Upper lobe of left lung (tissue), 6 donors: ENCODE measurements at regions not wholly inside any gene's neighbourhood (a gene's known extent, or its start where the extent isn't known, plus 50 kb on each side); places are given as distances from the start of the nearest gene placed in this dataset.

Source experiments
- ATAC-seq, 2 donors: fragments of 200-7000 bp; cut with Tn5 transposase; one replicate each; pipeline ENCODE4 v1.9.1; 2022; ENCODE audit warnings: mild to moderate bottlenecking in 2 of 2, moderate library complexity in 2 of 2; ENCODE audit not compliant: low FRiP score in 2 of 2
- DNase-seq, 2 donors: peaks; one replicate each; pipeline ENCODE4 v3.0.0-alpha.2; 2019 to 2020
- H3K27ac ChIP-seq, 4 donors: fragments of 200-600 bp; sonication (generic); one replicate each; pipeline ENCODE4 v1.5.1; 2016 to 2019
- H3K27me3 ChIP-seq, 4 donors: fragments of 200-600 bp; sonication (generic); one replicate each; pipeline ENCODE4 v1.5.1; 2017 to 2019
- H3K36me3 ChIP-seq, 4 donors: fragments of 200-600 bp; sonication (generic); one replicate each; pipeline ENCODE4 v1.5.1; 2016 to 2019
- H3K4me1 ChIP-seq, 4 donors: fragments of 200-600 bp; sonication (generic); one replicate each; pipeline ENCODE4 v1.5.1; 2018 to 2019
- H3K4me3 ChIP-seq, 4 donors: fragments of 200-600 bp; sonication (generic); one replicate each; pipeline ENCODE4 v1.5.1; 2017 to 2019; ENCODE audit warnings: mild to moderate bottlenecking in 2 of 4, moderate library complexity in 1 of 4
- H3K9me3 ChIP-seq, 4 donors: fragments of 200-600 bp; sonication (generic); one replicate each; pipeline ENCODE4 v1.5.1; 2018 to 2019
- EP300 ChIP-seq, 4 donors: sonication (generic); formaldehyde crosslinking; IDR thresholded peaks; one replicate each; pipeline ENCODE4 v1.5.1; 2017; ENCODE audit warnings: antibody characterized with exemption in 4 of 4, control low read depth in 2 of 4
- POLR2A ChIP-seq, 4 donors: fragments of 450-650 bp; IDR thresholded peaks; one replicate each; pipeline ENCODE4 v1.5.1; 2016 to 2017; ENCODE audit warnings: antibody characterized with exemption in 4 of 4, mild to moderate bottlenecking in 2 of 4
- POLR2AphosphoS5 ChIP-seq, 2 donors: sonication (generic); formaldehyde crosslinking; IDR thresholded peaks; one replicate each; pipeline ENCODE4 v1.5.1; 2017; ENCODE audit warnings: antibody characterized with exemption in 2 of 2
- WGBS, 2 donors: methylation state at CpG; one replicate each; pipeline ENCODE4 v1.1.5; 2017 to 2018; 5-methylcytosine and 5-hydroxymethylcytosine counted together
- TF ChIP-seq, protein P1 (sequence below), 6 experiments: fragments of 450-650 bp in 4 of 6; fragments of 200-600 bp in 2 of 6; sonication (generic) in 2 of 6; IDR thresholded peaks; one replicate each; pipeline ENCODE4 v1.5.1; 2016 to 2019; ENCODE audit warnings: antibody characterized with exemption in 6 of 6
- donor health status: DM: no; HTN: no; CAD: no; lungs with moderate emphysema.
- donor health status: DM: no; HTN: yes; CAD: no; lungs with severe emphysema.

DNA sequence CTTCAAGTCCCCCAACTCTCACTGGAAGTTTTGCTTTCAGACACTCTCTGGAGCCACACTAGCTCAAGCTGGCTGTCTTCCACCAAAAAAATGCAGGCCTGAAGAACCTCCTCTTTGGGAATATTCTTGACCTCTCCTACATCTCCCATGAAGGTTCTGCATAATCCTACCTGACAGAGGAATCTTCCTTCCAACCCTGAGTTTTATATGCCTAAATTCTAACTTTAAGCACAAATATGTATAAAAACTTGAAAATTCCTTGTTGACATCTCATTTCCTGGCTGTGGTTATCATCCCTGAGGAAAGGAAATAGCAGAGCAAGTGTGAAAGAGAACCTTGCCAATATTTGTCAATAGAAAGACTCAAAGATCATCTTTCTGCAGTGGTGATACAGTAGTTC lies 249.0 kb downstream of the LPIN1 start:
- DNase-seq (no peak), ATAC-seq (no peak)
- peaks cover 0 to 5% (median 0%) of the 10 kb centered on the region in 4 donors for H3K4me1 ChIP-seq
- TF ChIP-seq POLR2A (IDR thresholded peaks at IDR 0.05) (no peak), EP300 (IDR thresholded peaks at IDR 0.05) (no peak), POLR2AphosphoS5 (IDR thresholded peaks at IDR 0.05) (no peak)
- TF ChIP-seq, protein P1, sequence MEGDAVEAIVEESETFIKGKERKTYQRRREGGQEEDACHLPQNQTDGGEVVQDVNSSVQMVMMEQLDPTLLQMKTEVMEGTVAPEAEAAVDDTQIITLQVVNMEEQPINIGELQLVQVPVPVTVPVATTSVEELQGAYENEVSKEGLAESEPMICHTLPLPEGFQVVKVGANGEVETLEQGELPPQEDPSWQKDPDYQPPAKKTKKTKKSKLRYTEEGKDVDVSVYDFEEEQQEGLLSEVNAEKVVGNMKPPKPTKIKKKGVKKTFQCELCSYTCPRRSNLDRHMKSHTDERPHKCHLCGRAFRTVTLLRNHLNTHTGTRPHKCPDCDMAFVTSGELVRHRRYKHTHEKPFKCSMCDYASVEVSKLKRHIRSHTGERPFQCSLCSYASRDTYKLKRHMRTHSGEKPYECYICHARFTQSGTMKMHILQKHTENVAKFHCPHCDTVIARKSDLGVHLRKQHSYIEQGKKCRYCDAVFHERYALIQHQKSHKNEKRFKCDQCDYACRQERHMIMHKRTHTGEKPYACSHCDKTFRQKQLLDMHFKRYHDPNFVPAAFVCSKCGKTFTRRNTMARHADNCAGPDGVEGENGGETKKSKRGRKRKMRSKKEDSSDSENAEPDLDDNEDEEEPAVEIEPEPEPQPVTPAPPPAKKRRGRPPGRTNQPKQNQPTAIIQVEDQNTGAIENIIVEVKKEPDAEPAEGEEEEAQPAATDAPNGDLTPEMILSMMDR (IDR thresholded peaks at IDR 0.05) = no peak
- H3K36me3 ChIP-seq = no peaks in the 10 kb centered on the region
- no peaks in the 10 kb centered on the region for H3K27me3 ChIP-seq
- no peak overlapping the region for H3K4me3 ChIP-seq
- H3K27ac ChIP-seq = no peak overlapping the region
- peaks cover 0 to 3% (median 0%) of the 10 kb centered on the region in 4 donors for H3K9me3 ChIP-seq

DNA sequence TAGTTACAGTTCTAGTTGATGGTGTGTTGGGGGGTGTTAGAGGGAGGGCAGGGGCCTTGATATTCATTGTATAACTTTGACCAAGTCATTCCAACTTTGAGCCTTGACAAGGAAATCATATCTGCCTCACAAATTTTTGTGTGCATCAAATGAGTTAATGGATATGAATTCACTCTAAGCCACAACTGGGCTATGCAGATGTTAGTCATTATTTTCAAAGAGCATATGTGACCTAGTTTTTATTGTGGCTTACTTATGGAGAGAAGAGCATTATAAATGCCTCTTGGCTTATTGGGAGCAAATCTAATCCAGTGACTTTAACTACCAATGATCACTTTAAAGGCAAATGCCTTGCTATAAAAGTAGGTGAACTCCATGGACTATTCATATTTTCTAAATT lies 250.2 kb downstream of the LPIN1 start:
- Histone ChIP-seq H3K4me3 (no peak overlapping the region), H3K36me3 (no peaks in the 10 kb centered on the region), H3K27me3 (no peaks in the 10 kb centered on the region), H3K27ac (no peak overlapping the region), H3K9me3 (peaks cover 0 to 3% (median 0%) of the 10 kb centered on the region in 4 donors), H3K4me1 (peaks cover 0 to 5% (median 0%) of the 10 kb centered on the region in 4 donors)
- TF ChIP-seq EP300 (IDR thresholded peaks at IDR 0.05) (no peak), POLR2A (IDR thresholded peaks at IDR 0.05) (no peak), POLR2AphosphoS5 (IDR thresholded peaks at IDR 0.05) (no peak)
- TF ChIP-seq, protein P1 (IDR thresholded peaks at IDR 0.05) = no peak
- DNase-seq = no peak
- no peak for ATAC-seq

DNA sequence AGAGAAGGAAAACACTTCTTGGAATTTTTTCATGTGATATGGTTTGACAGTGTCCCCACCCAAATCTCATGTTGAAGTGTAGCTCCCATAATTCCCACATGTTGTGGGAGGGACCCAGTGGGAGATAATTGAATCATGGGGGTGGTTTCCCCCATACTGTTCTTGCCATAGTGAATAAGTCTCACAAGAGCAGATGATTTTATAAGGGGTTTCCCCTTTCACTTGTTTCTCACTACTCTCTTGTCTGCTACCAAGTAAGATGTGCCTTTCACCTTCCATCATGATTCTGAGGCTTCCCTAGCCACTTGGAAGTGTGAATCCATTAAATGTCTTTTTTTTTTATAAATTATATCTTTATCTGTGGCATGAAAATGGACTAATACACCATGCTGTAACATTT lies 250.7 kb downstream of the LPIN1 start:
- ATAC-seq (no peak), DNase-seq (no peak)
- Histone ChIP-seq H3K27ac (no peak overlapping the region), H3K9me3 (peaks cover 0 to 3% (median 0%) of the 10 kb centered on the region in 4 donors), H3K4me1 (peaks cover 0 to 4% (median 0%) of the 10 kb centered on the region in 4 donors), H3K27me3 (no peaks in the 10 kb centered on the region), H3K4me3 (no peak overlapping the region), H3K36me3 (no peaks in the 10 kb centered on the region)
- TF ChIP-seq POLR2AphosphoS5 (IDR thresholded peaks at IDR 0.05) (no peak), EP300 (IDR thresholded peaks at IDR 0.05) (no peak), POLR2A (IDR thresholded peaks at IDR 0.05) (no peak)
- TF ChIP-seq, protein P1 (IDR thresholded peaks at IDR 0.05) = no peak

DNA sequence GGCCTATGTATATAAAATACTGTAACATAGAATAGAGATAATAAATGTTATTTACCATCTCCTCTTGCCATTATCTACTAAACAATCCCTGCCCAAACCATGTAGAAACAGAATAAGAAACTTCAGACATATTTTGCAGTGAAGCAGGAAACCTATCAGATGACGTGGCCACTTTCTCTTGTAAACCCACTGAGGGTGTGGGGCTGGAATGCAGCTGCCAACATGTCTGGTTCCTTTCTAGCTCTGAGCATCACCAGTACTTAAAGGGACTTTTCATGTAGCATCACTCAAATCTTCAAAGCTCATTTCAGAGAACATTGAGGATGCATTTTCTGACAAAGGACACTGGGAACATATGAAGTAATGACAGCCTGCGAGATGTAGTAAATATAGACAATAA lies 251.8 kb downstream of the LPIN1 start:
- WGBS, 2 donors = 60 to 82% methylated on average over 2 of the region's 2 CpGs
- H3K9me3 ChIP-seq = peaks cover 0 to 3% (median 0%) of the 10 kb centered on the region in 4 donors

More for the DNA sequence above, 251.8 kb downstream of the LPIN1 start:
- no peak for ATAC-seq
- Histone ChIP-seq H3K27me3 (no peaks in the 10 kb centered on the region), H3K27ac (no peak overlapping the region), H3K4me1 (no peaks in the 10 kb centered on the region), H3K36me3 (no peaks in the 10 kb centered on the region), H3K4me3 (no peak overlapping the region)
- no peak for DNase-seq
- TF ChIP-seq, protein P1 (IDR thresholded peaks at IDR 0.05) = no peak
- no peak for TF ChIP-seq POLR2AphosphoS5 (IDR thresholded peaks at IDR 0.05)
- TF ChIP-seq EP300 (IDR thresholded peaks at IDR 0.05) = no peak
- no peak for TF ChIP-seq POLR2A (IDR thresholded peaks at IDR 0.05)
